Vagina (tissue), 2 donors: ENCODE measurements at regions not wholly inside any gene's neighbourhood (a gene's known extent, or its start where the extent isn't known, plus 50 kb on each side); places are given as distances from the start of the nearest gene placed in this dataset.

Experiments
- CTCF ChIP-seq, 3 experiments: fragments of 450-650 bp in 2 of 3; fragments of 200-600 bp in 1 of 3; sonication (generic) in 1 of 3; IDR thresholded peaks; one replicate each; pipeline ENCODE4 v1.5.1; 2017 to 2019; ENCODE audit warnings: antibody characterized with exemption in 3 of 3, mild to moderate bottlenecking in 2 of 3, moderate library complexity in 2 of 3
- POLR2AphosphoS5 ChIP-seq, 2 donors: sonication (generic); formaldehyde crosslinking; IDR thresholded peaks; one replicate each; pipeline ENCODE4 v1.9.0; 2017; ENCODE audit warnings: antibody characterized with exemption in 2 of 2, mild to moderate bottlenecking in 2 of 2, low read depth in 1 of 2; ENCODE audit not compliant: insufficient read depth in 1 of 2

GRCh38 chr3:176941689-176942088, 255.6 kb downstream of the TBL1XR1 start:
- TF ChIP-seq CTCF (IDR thresholded peaks at IDR 0.05) (no peak), POLR2AphosphoS5 (IDR thresholded peaks at IDR 0.05; ENCODE audit: insufficient read depth in 1 of 2, low read depth in 1 of 2) (no peak)
